GM18870 (cell line): ENCODE measurements at regions not wholly inside any gene's neighbourhood (a gene's known extent, or its start where the extent isn't known, plus 50 kb on each side); places are given as distances from the start of the nearest gene placed in this dataset.

Source experiments
- ATAC-seq: cut with Tn5 transposase; IDR thresholded peaks from one replicate; pipeline ENCODE4 v1.9.1; 2021; ENCODE audit warnings: moderate library complexity; ENCODE audit not compliant: unreplicated experiment

- ATAC-seq = no peak
Observed at GRCh38 chr13:22463089-22463488, 717.7 kb upstream of the SGCG start.

GRCh38 chr13:22468045-22468444 lies 712.7 kb upstream of the SGCG start:
- ATAC-seq = no peak

DNA sequence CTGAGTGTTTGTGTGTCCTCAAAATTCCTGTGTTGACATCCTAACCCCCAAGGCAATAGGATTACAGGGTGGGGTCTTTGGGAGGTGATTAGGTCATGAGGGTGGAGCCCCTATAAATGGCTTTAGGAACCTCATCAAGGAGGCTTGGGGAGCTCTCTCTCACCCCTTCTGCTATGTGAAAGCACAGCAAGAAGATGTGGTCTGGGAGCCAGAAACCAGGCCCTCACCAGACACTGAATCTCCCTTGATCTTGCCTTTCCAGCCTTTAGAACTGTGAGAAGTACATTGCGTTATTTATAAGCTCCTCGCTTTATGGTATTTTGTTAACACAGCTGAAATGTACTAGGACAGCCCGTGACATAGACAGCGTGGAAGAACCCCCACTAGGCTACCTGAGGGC lies 712.0 kb upstream of the SGCG start:
- ATAC-seq = no peak

GRCh38 chr13:22469452-22469851 lies 711.3 kb upstream of the SGCG start:
- no peak for ATAC-seq

GRCh38 chr13:22470075-22470474 lies 710.7 kb upstream of the SGCG start:
- no peak for ATAC-seq

DNA sequence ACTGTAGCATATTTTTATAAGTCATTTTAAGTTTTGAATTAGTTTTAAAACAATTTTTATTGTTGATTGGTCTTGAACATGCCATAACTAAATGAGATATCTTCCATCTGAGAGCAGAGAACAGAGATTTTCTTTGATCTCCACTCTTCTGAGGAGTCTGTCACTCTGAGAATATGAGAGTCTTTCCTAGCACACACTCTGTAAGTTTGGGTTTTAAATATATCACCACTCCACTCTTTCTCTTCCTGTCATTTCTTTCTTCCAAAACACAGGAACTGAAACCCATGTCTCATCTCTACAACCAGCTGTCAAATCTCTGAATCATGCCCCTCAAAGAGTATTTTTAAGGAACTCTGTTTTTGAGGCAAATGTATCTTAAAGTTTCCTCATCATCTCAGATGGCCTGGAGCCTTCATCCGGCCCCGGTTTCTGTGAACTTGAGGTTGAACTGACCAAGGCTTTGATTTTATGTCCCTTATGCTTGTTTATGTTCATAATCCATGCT lies 698.2 kb upstream of the SGCG start:
- no peak for ATAC-seq

- no peak for ATAC-seq
Observed at GRCh38 chr13:22483276-22483675, 697.5 kb upstream of the SGCG start.

GRCh38 chr13:22486490-22486889 lies 694.3 kb upstream of the SGCG start:
- ATAC-seq = no peak

GRCh38 chr13:22487932-22488331 lies 692.8 kb upstream of the SGCG start:
- no peak for ATAC-seq

GRCh38 chr13:22489771-22490170 lies 691.0 kb upstream of the SGCG start:
- ATAC-seq = no peak

DNA sequence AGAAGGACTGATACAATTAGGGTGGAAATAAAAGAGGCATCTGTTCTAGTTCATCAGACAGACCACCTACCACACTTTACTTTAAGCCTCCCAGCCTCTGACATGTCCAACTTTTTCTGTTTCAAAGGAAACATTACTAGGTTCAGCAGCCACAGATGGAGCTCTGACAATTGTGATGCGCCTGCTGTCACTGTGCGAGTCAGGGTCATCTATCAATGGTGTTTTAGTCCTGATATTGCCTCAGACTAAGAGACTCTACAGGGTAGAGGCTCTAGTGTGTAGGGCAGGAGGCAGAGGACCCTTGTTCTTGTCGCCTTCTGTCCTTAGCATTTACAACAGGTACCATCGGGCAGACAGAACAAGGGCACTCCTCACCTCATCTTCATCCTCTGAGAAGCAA lies 685.0 kb upstream of the SGCG start:
- ATAC-seq = no peak

DNA sequence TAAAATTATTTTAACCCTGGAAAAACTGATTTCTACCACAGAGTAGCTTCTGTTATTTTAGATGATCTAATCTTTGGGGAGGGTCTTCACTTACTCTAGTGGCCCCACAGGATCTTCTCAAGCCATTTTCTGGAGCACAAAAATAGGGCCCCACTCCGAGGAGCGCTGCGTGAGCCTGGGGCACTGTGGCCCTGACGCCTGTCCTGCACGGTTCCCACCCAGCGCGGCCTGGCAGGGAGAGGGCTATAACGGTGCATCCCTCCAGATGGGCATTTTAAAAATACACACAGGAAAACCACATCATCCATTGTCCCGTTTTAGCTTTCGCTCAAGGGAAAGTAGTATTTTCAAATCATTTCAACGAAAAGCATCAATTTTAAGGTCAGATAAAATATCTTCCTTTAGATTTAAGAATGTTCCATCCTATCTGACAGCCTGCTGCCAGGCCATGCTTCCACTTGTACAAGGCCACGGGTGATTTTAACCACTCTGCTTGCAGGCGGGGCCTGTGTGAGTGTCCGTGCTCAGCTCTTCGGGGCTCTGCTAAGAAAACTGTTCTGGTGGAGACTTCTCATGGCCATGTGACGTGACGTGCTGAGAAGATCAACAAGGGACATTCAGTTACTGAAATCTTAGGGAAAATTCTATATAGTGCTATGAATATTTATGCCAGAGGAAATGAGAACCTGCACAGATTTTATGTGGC lies 683.8 kb upstream of the SGCG start:
- no peak for ATAC-seq

DNA sequence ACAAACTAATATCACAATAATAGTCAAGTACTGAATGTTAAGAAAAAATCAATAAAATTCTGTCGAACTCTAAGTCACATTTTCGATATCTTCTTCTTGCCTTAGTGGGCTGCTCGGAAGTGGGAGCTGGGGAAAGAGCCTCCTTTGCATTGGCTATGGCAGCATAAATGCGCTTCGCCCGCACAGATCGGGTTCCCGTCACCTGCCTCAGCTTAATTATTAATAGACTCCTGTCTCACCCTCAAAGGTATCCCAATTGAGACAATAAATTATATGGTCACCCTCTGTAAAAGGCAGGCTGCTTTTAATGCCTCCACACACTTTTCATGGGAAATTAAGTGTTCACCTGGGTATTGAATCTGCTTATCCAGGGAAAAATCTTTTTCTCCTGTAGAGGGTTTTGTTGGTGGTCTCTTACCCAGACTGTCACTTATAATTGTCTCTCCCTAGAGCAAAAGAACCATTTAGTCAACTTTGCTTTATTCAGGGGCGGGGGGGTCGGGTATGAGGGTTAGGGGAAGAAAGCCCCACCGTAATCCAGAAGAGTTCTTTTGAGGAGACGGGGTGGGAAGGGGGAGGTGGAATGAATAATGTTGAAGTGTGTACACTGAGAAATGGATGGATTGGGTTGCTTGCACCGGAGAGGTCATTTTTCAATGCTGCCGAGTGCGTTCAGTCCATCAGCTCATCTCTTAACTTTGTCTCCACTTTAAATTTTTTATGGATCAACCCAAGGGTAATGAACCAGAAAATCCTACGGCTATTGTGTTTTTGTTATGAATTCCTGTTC lies 682.6 kb upstream of the SGCG start:
- no peak for ATAC-seq

GRCh38 chr13:22499919-22500318 lies 680.9 kb upstream of the SGCG start:
- no peak for ATAC-seq

GRCh38 chr13:22505489-22505888 lies 675.3 kb upstream of the SGCG start:
- no peak for ATAC-seq

GRCh38 chr13:22506096-22506691 lies 674.6 kb upstream of the SGCG start:
- ATAC-seq = no peak

DNA sequence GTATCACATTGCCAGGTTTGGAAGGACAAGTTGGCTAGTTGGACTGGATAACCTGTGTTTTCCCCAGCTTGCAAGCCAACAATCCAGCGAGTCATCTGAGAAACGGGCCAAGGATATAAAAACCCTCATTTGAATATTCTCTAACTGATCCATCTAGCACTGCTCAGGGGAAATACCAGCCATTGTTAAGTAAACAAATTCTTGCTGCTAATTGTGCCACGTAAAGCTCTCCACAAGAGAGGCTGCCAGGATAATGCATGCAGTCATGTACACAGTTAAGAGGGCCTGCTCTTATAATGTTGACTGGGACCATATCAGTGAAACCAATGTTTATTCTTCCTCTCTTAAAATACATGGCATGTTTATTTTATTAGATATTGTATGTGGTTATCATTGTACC lies 663.2 kb upstream of the SGCG start:
- ATAC-seq = no peak

DNA sequence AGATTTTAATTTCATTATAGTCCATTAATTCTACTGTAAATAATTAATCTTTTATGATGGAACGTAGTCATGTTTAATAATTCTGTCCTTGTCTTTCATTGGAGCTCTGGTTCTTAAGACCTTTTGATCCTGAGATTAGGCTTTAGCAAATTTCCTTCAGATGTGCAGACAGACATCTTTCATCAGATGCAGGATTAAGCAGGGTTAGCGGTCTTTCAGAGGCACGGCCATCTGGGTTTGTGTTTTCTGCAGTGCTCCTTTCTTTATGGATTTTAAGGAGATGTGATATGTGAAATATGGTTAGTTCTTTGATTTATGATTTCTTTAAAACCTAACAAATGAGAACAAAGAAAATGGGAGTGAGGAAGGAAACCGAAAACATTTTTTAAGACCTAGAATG lies 643.9 kb upstream of the SGCG start:
- ATAC-seq = no peak

DNA sequence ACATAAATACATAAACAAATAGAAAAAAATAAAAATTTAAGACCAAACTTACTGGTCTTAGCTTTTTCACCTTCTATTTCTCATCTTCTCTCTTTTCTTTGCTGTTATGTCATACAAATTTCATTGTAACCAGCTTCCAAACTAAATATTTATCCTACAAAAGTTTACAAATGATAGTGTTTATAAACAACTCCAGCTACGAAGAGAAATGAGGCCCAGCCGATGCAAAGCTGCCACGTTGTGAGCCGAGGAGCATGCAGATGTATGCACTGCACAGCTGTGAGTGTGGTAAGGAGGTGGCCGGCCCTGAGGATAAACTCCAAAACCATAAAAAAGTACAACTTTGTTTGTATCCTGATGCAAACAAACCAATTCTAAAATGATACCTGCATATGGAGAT lies 642.4 kb upstream of the SGCG start:
- no peak for ATAC-seq

- ATAC-seq = no peak
Observed at GRCh38 chr13:22549126-22549525, 631.7 kb upstream of the SGCG start.

DNA sequence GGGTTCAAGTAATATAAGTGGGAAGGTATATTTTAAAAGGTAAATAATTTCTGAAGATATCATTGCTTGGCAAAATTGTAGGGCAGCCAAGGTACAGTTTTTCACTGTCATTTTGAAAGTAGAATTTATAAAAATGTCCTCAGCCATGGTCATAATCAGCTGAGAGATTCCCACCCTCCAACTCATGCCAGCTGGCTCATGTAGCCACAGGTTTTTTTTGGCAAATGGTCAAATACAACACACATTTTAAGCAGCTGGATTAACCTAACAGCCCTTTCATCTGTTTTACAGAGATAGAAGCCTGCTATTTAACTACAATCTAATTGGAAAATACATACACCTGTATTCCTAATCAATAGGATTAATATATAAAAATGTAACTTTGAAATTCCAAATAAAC lies 619.2 kb upstream of the SGCG start:
- ATAC-seq = no peak

DNA sequence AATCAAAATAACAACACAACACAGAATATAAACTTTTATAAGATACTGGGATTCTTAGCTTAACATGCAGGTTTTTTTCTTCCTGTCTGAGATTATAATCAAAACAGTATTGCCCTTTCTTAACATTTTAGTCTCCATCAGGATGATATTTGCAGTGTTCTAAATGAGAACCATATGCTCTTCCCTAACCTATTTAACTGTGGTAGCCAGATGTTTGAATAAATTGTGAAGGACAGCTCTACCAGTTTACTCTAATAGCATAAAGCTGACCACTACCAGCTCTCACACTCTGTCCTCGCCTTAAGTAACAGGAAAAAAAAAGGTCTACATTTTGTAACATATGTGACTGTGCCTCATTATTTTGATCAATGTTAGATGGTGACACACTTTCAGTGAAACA lies 618.7 kb upstream of the SGCG start:
- no peak for ATAC-seq
